ENCODE measurements at regions not wholly inside any gene's neighbourhood (a gene's known extent, or its start where the extent isn't known, plus 50 kb on each side); places are given as distances from the start of the nearest gene placed in this dataset.

DNA sequence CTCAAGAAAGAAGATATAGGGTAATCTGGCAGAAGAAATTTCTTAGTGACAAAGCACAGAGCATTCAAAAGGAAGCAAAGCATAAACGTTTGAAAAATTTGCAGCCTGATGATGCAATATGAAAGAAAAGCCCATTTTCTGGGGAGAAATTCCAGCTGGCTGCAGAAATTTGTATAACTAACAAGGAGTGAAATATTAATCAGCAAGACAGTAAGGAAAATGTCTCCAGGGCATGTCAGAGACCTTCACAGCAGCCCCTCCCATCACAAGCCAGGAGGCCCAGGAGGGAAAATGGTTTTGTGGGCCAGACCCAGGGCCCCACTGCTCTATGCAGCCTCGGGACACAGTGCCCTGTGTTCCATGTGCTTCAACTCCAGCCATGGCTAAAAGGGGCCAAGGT, 359.4 kb downstream of the HINT1 start:
- TF ChIP-seq EZH2 (IDR thresholded peaks at IDR 0.05; ENCODE audit: insufficient read depth, poor library complexity, severe bottlenecking) (no peak), EZH2phosphoT487 (IDR thresholded peaks at IDR 0.05; ENCODE audit: insufficient read depth, low read depth) (no peak)

All from GM23248 (cell line).